Activated B cell treated with CpG ODN at 0.5 μM for 24 hours (primary cell): ENCODE measurements at regions not wholly inside any gene's neighbourhood (a gene's known extent, or its start where the extent isn't known, plus 50 kb on each side); places are given as distances from the start of the nearest gene placed in this dataset.

Experiments used
- ATAC-seq: fragments of 200-7000 bp; cut with Tn5 transposase; one replicate; pipeline ENCODE4 v1.10.0; 2021; ENCODE audit warnings: low read depth, mild to moderate bottlenecking, moderate library complexity
- CTCF ChIA-PET: fragments of 350-600 bp; sonication (Branson Sonifier 250); formaldehyde crosslinking; loops from one replicate; lab custom pipeline; 2021; ENCODE audit warnings: antibody characterized with exemption; lab: Charles Lee
- POLR2A ChIA-PET: fragments of 350-600 bp; sonication (Branson Sonifier 250); formaldehyde crosslinking; loops from one replicate; lab custom pipeline; 2021; ENCODE audit warnings: antibody characterized with exemption; lab: Charles Lee
- DNase-seq: peaks from one replicate; pipeline ENCODE4 v3.0.0; 2022
- H3K27ac Mint-ChIP-seq: one replicate; pipeline ENCODE4 v1.8.0; 2020; ENCODE audit warnings: mixed read lengths
- H3K27me3 Mint-ChIP-seq: one replicate; pipeline ENCODE4 v1.8.0; 2021; ENCODE audit warnings: mixed read lengths
- H3K36me3 Mint-ChIP-seq: one replicate; pipeline ENCODE4 v1.8.0; 2021; ENCODE audit warnings: low read depth, mixed read lengths
- H3K4me1 Mint-ChIP-seq: one replicate; pipeline ENCODE4 v1.8.0; 2021; ENCODE audit warnings: mixed read lengths
- H3K4me3 Mint-ChIP-seq: one replicate; pipeline ENCODE4 v1.8.0; 2020; ENCODE audit warnings: mild to moderate bottlenecking, mixed read lengths
- H3K9me3 Mint-ChIP-seq: one replicate; pipeline ENCODE4 v1.8.0; 2020; ENCODE audit warnings: mixed read lengths
- CTCF ChIP-seq: fragments of 200-600 bp; IDR thresholded peaks from one replicate; pipeline ENCODE4 v1.8.0; 2022; ENCODE audit warnings: antibody characterized with exemption, mild to moderate bottlenecking
- intact Hi-C: fragments of 100-400 bp; cut with micrococcal nuclease; formaldehyde crosslinking; loops from one replicate; pipeline ENCODE4 v1.15.1; 2024

- H3K4me3 Mint-ChIP-seq = no peak overlapping the region
- no peak for TF ChIP-seq CTCF
- DNase-seq (no peak), ATAC-seq (no peak)
- peaks cover 5% of the 10 kb centered on the region for H3K4me1 Mint-ChIP-seq
- H3K27ac Mint-ChIP-seq = no peak overlapping the region
- no peaks in the 10 kb centered on the region for H3K36me3 Mint-ChIP-seq
- intact Hi-C loops = no loop called here
- H3K27me3 Mint-ChIP-seq = peaks cover 4% of the 10 kb centered on the region
- H3K9me3 Mint-ChIP-seq = no peaks in the 10 kb centered on the region
- ChIA-PET CTCF (no interaction called here), POLR2A (no interaction called here)
Observed at GRCh38 chr18:55137602-55138001, 178.3 kb upstream of the CCDC68 start.

- intact Hi-C loops = no loop called here
- no peaks in the 10 kb centered on the region for H3K36me3 Mint-ChIP-seq
- CTCF ChIA-PET = no interaction called here
Observed at GRCh38 chr18:55136864-55137263, 177.6 kb upstream of the CCDC68 start.

GRCh38 chr18:55136258-55136657 is 177.0 kb upstream of the CCDC68 start:
- TF ChIP-seq CTCF = no peak
- H3K4me1 Mint-ChIP-seq = peaks cover 5% of the 10 kb centered on the region
- H3K9me3 Mint-ChIP-seq = no peaks in the 10 kb centered on the region
- DNase-seq (no peak), ATAC-seq (no peak)
- ChIA-PET CTCF (no interaction called here), POLR2A (no interaction called here)
- H3K27me3 Mint-ChIP-seq = no peaks in the 10 kb centered on the region
- no peak overlapping the region for H3K4me3 Mint-ChIP-seq
- H3K36me3 Mint-ChIP-seq = no peaks in the 10 kb centered on the region
- H3K27ac Mint-ChIP-seq = no peak overlapping the region
- intact Hi-C loops = no loop called here

More at GRCh38 chr18:55136864-55137263, 177.6 kb upstream of the CCDC68 start:
- Mint-ChIP-seq H3K4me3 (no peak overlapping the region), H3K4me1 (peaks cover 5% of the 10 kb centered on the region), H3K9me3 (no peaks in the 10 kb centered on the region), H3K27ac (no peak overlapping the region), H3K27me3 (no peaks in the 10 kb centered on the region)
- TF ChIP-seq CTCF = no peak
- POLR2A ChIA-PET = no interaction called here
- ATAC-seq = no peak
- DNase-seq = no peak

GRCh38 chr18:55133378-55133777 is 174.1 kb upstream of the CCDC68 start:
- DNase-seq (no peak), ATAC-seq (no peak)
- Mint-ChIP-seq H3K4me3 (no peak overlapping the region), H3K27me3 (no peaks in the 10 kb centered on the region), H3K4me1 (peaks cover 5% of the 10 kb centered on the region), H3K36me3 (no peaks in the 10 kb centered on the region), H3K9me3 (no peaks in the 10 kb centered on the region), H3K27ac (no peak overlapping the region)
- ChIA-PET POLR2A (no interaction called here), CTCF (no interaction called here)
- no peak for TF ChIP-seq CTCF
- intact Hi-C loops = no loop called here

GRCh38 chr18:55128437-55128836 is 169.2 kb upstream of the CCDC68 start:
- ChIA-PET POLR2A (interaction anchor here (0.5 kb wide), 1 partner anchor 105 kb away, joined by 5 read pairs; no protein-coding TSS in a partner anchor), CTCF (no interaction called here)
- ATAC-seq = no peak
- Mint-ChIP-seq H3K4me1 (no peaks in the 10 kb centered on the region), H3K36me3 (no peaks in the 10 kb centered on the region), H3K9me3 (no peaks in the 10 kb centered on the region), H3K4me3 (no peak overlapping the region), H3K27ac (no peak overlapping the region), H3K27me3 (no peaks in the 10 kb centered on the region)
- no peak for DNase-seq
- TF ChIP-seq CTCF = no peak
- intact Hi-C loops = no loop called here
